ENCODE measurements at regions not wholly inside any gene's neighbourhood (a gene's known extent, or its start where the extent isn't known, plus 50 kb on each side); places are given as distances from the start of the nearest gene placed in this dataset.
A peak's percentile ranks its signal among the peaks of the same experiment; 100 is the strongest.

- DNase-seq: no peak
These were observed 203.4 kb upstream of the ZNF507 start for GRCh38 chr19:32141840-32142511.

GRCh38 chr19:32146664-32147063 is 198.7 kb upstream of the ZNF507 start:
- DNase-seq: no peak

GRCh38 chr19:32150605-32151004 is 194.8 kb upstream of the ZNF507 start:
- no peak for DNase-seq

GRCh38 chr19:32154418-32154817 is 191.0 kb upstream of the ZNF507 start:
- DNase-seq: no peak

DNA sequence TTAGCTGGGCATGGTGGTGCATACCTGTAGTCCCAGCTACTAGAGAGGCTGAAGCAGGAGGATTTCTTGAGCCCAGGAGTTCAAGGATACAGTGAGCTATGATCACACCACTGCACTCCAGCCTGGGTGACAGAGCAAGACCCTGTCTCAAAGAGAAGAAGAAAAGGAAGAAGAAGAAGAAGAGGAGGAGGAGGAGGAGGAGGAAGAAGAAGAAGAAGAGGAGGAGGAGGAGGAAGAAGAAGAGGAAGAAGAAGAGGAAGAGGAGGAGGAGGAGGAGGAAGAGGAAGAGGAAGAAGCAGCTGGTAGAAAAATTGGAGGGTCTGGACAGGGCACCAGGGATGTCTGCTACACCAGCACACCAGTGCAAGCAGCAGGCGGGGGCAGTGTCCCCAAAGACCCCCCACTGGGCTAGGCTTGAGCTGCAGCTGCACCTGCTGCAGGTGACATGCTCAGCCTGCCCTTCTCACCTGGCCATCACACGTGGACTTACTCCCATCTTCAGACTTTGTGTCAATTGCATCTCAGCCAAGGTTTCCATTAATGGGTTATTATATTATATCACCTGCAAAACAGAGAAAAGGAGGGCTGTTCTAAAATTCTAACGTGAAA is 180.9 kb upstream of the ZNF507 start:
- DNase-seq: no peak

- no peak for DNase-seq
These were observed 180.3 kb upstream of the ZNF507 start for GRCh38 chr19:32165141-32165540.

- DNase-seq: no peak
These were observed 179.7 kb upstream of the ZNF507 start for GRCh38 chr19:32165750-32166149.

DNA sequence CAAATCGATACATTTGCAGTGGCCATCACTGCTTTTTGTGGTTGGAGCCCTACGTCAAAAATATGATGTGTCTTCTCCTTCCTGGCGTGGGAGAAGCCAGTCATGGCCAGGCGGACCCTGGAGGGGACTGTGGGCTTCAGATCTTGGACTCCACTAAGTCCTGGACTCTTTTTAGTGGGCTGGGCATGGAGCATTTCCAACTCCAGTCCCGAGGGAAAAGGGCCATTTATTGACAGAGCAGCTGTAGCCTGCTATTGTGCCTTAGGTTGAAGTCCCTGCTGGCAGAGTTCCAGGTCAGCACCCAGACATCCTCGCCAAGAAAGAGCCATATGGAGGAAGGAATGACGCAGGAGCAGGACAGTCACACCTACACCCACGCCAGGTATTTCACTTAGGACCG is 179.2 kb upstream of the ZNF507 start:
- DNase-seq: peak in 1 of 2 experiments; percentile 17

GRCh38 chr19:32168111-32168510 is 177.3 kb upstream of the ZNF507 start:
- DNase-seq: no peak

- DNase-seq: no peak
These were observed 176.8 kb upstream of the ZNF507 start for GRCh38 chr19:32168606-32169005.

DNA sequence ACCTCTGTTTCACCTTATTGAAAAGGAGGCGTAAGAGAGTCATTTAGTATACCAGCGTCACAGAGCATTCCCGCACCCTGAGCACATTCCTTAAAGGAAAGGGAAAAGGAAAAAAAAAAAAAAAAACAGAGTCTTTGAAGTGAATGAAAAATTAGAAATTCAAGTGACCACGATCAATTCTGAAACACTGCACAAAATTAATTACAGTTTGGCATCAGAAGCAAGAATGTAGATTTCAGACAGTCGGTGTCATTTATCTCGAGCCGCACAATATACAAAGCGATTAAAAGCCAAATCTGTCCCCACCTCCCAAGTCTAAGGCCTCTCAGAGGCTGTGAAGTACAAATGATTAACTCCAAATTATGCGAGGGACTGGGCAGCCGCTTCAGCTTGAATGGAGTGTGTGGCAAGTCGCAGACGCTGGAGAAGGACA is 173.7 kb upstream of the ZNF507 start:
- no peak for DNase-seq

DNA sequence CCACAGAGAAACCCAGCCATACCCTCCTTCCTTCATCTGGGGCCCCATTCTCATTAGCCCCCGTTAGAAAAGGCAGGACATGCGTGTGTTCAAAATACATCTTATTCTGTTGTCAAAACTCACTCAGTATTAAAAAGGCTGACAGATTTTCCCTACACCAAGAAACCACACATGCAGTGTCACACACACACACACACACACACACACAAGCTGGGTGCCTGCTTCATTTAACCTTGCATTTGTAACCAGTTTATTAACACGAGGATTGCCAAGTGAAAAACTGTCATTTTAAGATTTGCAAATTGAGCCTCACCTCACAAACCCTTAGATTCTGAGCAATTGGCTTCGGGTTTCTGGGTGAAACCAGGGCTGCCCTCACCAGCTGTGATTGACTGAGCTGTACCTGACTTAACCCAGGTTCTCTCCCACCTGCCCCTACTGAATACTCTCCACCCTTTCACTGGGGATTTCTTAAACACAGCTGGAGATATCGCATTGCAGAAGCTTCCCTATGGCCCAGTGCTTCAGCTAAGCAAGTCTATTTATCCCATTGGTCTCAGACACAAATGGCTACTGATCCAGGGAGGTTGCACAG is 172.7 kb upstream of the ZNF507 start:
- DNase-seq: peak in 1 of 2 experiments; percentile 4

DNA sequence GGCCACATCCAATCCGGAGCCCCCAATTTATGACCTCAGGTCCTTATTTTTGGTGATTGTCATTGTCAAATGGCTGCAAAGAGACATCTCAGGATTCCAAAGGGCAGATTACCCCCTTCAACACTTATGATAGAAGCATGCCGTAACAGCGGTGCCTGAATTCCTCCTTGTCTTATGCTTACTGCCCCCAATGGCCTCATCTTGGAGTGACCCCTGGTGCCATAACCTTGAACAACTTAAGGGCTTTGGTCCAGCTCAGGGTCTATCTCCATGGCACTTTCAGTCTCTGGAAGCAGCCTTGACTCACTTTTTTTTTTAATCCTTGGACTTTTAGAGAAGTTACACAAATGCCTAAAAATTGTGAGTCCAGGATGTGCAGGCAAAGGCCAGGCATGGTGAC is 171.6 kb upstream of the ZNF507 start:
- DNase-seq: no peak

- DNase-seq: no peak
These were observed 170.9 kb upstream of the ZNF507 start for GRCh38 chr19:32174386-32175113.

GRCh38 chr19:32176591-32176990 is 168.8 kb upstream of the ZNF507 start:
- no peak for DNase-seq

GRCh38 chr19:32177686-32178085 is 167.7 kb upstream of the ZNF507 start:
- no peak for DNase-seq

DNA sequence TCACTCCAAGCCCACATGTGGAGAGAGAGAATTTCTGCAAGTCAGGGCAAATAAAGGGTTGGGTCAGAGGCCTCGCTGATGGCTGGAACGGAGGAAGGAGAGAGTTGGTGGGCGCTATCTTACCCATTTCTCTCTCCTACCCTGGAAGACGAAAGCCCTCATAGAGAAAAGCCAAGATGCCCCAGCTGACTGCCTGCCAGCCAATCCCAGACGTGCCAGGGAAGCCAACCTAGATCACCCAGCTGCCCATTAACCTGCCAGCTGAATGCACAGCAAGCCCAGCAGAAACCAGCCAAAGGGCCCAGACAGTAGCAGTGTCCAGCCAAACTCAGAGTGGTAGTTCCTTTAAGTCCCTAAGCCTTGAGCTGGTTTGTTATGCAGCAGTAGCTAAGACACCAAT is 167.0 kb upstream of the ZNF507 start:
- no peak for DNase-seq

- DNase-seq: no peak
These were observed 166.5 kb upstream of the ZNF507 start for GRCh38 chr19:32178956-32179355.

GRCh38 chr19:32181216-32181920 is 164.0 kb upstream of the ZNF507 start:
- DNase-seq: no peak

DNA sequence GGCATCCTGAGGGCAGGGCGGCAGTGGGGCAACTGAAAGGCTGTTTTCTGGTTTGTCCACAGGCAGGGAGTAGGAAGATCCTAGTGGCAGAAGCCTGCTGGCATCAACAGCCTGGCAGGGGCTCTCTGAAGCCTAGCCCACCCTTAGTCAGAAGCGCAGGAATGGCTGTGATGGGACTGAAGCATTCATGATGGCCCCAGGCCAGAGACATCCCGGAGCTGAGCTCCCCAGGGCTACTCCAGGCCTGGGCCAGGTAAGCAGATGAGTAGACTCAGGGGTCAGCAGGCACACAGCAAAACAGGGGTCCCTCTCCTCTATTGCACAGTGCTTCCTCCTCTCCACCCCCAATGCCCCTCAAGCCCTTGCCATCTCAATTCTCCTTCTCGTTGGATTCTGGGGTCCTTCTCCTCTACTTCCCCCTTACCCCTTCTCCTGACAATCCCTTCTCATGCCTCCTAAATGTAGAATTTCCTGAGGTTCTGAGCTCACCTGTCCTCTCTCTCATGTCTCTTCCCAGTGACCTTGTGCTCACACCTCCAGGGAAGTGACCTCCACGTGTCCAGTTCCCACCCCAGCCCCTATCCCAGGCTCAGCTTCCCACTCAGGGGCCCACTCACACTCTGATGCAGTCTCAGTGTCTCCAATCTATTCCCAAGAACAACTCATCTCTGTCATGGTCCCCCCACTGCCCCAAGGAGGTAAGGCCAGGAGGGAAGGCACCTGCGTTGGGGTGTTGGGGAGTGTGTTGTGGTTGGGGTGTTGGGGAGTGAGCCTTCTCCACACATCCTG is 158.7 kb upstream of the ZNF507 start:
- no peak for DNase-seq

DNA sequence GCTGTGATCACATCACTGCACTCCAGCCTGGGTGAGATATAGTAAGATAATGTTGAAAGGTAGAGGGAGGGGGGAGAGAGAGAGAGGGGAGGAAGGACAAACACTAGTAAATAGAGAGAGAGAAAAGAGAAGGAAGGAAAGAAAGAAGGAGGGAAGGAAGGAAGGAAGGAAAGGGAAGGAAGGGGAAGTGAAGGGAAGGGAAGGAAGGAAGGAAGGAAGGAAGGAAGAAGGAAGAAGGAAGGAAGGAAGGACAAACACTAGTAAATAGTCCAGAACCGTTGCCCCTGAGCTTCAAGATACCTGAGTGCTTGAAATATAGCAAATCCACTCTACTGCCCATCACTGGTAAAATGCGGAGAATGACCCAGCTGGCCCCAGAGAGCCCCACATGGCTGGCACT is 156.5 kb upstream of the ZNF507 start:
- no peak for DNase-seq

GRCh38 chr19:32189956-32190706 is 155.3 kb upstream of the ZNF507 start:
- DNase-seq: no peak

All from NCI-H526 (cell line).